VCaP (cell line): ENCODE measurements at regions not wholly inside any gene's neighbourhood (a gene's known extent, or its start where the extent isn't known, plus 50 kb on each side); places are given as distances from the start of the nearest gene placed in this dataset.

Experiments used
- H3K27ac ChIP-seq: fragments of 450-650 bp; 2 replicates; pipeline ENCODE4 v1.5.1; 2017
- TF ChIP-seq, protein P1 (sequence below): fragments of 450-650 bp; conservative IDR thresholded peaks from 2 replicates; pipeline ENCODE4 v1.5.1; 2017; ENCODE audit warnings: mild to moderate bottlenecking, moderate library complexity

- H3K27ac ChIP-seq = no peak overlapping the region
- TF ChIP-seq, protein P1, sequence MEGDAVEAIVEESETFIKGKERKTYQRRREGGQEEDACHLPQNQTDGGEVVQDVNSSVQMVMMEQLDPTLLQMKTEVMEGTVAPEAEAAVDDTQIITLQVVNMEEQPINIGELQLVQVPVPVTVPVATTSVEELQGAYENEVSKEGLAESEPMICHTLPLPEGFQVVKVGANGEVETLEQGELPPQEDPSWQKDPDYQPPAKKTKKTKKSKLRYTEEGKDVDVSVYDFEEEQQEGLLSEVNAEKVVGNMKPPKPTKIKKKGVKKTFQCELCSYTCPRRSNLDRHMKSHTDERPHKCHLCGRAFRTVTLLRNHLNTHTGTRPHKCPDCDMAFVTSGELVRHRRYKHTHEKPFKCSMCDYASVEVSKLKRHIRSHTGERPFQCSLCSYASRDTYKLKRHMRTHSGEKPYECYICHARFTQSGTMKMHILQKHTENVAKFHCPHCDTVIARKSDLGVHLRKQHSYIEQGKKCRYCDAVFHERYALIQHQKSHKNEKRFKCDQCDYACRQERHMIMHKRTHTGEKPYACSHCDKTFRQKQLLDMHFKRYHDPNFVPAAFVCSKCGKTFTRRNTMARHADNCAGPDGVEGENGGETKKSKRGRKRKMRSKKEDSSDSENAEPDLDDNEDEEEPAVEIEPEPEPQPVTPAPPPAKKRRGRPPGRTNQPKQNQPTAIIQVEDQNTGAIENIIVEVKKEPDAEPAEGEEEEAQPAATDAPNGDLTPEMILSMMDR = no peak
These were observed 209.2 kb downstream of the ARL4C start for GRCh38 chr2:234287650-234288049.

DNA sequence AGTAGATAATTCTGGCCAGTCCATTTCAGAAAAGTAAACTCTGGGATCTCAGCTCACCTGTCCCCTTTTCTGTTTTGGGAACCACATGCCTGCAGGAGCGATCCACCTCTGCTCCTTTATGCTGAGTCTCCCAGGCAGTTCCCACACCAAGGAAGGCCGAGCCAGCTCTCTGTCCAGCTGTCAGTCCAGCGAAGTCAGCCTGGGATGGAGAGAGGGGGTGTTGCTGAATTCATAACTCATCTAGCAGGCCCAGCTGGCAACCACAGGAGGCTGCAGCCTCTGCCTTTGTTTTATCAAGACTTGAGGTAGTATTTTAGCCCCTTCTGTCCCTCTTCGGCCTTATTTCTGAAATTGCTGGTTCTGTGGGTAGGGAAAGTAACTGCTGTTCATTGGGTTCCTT, 209.9 kb downstream of the ARL4C start:
- no peak overlapping the region for H3K27ac ChIP-seq
- TF ChIP-seq, protein P1 = no peak

DNA sequence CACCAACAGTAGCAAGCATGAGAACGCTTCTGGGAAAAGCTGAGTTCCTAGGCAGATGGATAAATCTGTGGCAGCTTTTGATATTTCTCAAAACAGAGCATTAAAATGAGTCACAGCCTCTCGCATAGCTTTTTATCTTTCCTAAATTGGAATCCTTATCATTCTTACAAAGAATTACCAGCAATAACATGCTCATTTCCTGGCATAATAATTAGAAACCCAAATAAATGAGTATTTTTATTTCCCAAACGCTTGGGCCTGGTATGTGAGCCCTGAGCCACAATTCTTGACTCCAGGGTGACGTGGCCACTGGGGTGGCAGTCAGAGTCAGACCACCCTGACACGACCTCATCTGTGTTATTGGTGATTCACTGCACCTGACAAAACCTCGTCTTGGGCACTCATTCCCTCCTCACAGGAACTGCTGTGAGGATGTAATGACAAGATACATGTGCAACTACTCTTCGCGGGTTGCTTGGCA, 210.7 kb downstream of the ARL4C start:
- TF ChIP-seq, protein P1 = no peak
- no peak overlapping the region for H3K27ac ChIP-seq

- TF ChIP-seq, protein P1 = no peak
- H3K27ac ChIP-seq = no peak overlapping the region
These were observed 211.3 kb downstream of the ARL4C start for GRCh38 chr2:234285541-234285940.

DNA sequence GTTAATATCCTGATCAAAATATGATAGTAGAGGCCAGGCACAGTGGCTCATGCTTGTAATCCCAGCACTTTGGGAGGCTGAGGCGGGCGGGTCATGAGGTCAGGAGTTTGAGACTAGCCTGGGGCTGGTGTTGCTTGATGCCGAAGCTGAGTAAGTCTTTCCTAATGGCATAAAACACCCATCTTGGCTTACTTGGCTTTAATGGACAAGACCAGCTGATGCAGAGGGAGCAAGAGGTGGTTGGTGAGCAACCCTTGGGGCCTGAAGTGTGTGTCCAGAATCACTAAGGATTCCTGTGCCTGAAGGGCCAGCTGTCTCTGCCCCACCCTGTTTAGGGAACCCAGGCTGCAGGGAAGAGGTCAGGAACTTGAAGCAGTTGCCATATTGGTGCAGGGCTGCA, 217.2 kb downstream of the ARL4C start:
- H3K27ac ChIP-seq = no peak overlapping the region
- TF ChIP-seq, protein P1 = no peak

DNA sequence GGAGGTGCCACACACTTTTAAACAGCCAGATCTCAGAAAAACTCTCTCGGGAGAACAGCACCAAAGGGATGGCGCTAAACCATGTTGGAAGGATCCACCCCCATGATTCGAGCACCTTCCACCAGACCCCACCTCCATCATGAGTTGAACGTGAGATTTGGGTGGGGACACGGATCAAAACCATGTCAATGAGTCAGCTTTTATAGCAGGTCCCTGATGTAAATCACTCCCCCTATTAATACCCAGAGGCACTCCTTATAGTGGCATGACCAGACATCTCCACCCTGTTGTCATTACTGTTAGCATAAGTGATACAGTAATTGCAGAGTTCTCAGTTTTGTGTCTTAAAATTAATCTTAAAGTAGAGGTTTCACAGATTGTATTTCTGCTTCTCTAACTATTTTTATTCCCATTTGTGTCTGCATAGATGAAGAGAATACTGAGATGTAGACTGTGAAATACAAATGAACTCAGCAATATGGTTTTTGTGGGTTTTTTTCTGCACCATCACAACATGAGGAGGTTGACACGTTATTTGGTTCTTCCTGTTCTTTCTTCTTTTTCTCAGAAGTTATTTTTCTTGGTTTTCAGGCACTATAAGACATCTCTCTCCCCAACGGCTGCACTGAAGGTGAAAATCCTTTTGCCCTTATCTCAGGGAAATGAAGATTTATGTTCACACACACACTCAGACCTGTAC, 218.2 kb downstream of the ARL4C start:
- no peak overlapping the region for H3K27ac ChIP-seq
- TF ChIP-seq, protein P1 = no peak

- TF ChIP-seq, protein P1 = no peak
- H3K27ac ChIP-seq = no peak overlapping the region
These were observed 221.4 kb downstream of the ARL4C start for GRCh38 chr2:234275515-234275914.
